ENCODE measurements at regions not wholly inside any gene's neighbourhood (a gene's known extent, or its start where the extent isn't known, plus 50 kb on each side); places are given as distances from the start of the nearest gene placed in this dataset.

DNA sequence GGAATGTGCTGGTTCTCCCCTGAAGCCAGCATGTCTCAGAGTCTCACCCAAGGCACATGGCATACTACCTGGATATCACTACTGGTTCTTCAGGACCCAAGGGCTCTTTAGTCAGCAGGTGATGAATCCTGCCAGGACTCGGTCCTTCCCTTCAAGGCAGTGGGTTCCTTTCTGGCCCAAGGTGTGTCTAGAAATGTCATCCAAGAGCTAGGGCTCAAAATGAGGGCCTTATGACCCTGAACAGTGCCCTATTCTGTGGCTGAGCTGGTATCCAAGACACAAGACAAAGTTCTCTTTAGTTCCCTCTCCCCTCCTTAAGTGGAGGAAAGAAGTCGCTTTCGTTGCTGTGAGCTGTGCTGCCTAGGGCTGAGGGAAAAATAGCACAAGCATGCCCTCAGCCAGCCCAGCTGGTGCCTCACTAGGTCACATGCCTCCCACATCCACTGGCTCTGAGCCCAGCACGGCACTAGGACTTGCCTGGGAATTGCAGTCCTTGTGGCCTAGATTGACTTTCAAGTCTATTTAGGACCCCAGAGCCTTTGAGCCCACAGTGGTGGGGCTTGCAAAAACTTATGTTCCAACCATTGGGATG is 106.0 kb downstream of the BMS1 start:
- TF ChIP-seq EZH2phosphoT487 (IDR thresholded peaks at IDR 0.05): no peak
- no peak for TF ChIP-seq EZH2 (IDR thresholded peaks at IDR 0.05)
- no peak for TF ChIP-seq CTCF (IDR thresholded peaks at IDR 0.05)
- Histone ChIP-seq H3K4me1 (no peaks in the 10 kb centered on the region), H3K4me2 (no peak overlapping the region), H3K4me3 (no peak overlapping the region), H3K9ac (no peak overlapping the region), H4K20me1 (ENCODE audit: low read depth) (no peaks in the 10 kb centered on the region), H3K36me3 (no peaks in the 10 kb centered on the region), H3F3A (ENCODE audit: low read depth) (no peaks in the 10 kb centered on the region), H3K27me3 (no peaks in the 10 kb centered on the region), H3K27ac (no peak overlapping the region), H3K79me2 (ENCODE audit: low read depth) (no peaks in the 10 kb centered on the region), H3K9me3 (ENCODE audit: low read depth) (no peaks in the 10 kb centered on the region), H2AFZ (replicated peaks) (no peak overlapping the region)
- DNase-seq (ENCODE audit: low spot score): no peak
- peaks cover 9% of the 10 kb centered on the region for H3K9me3 Mint-ChIP-seq
- H3K27ac Mint-ChIP-seq: no peak overlapping the region
- no peaks in the 10 kb centered on the region for H3K27me3 Mint-ChIP-seq (ENCODE audit: insufficient read depth, low read depth)
- no peaks in the 10 kb centered on the region for H3K4me1 Mint-ChIP-seq
- H3K36me3 Mint-ChIP-seq: no peaks in the 10 kb centered on the region
- no peak overlapping the region for H3K4me3 Mint-ChIP-seq

DNA sequence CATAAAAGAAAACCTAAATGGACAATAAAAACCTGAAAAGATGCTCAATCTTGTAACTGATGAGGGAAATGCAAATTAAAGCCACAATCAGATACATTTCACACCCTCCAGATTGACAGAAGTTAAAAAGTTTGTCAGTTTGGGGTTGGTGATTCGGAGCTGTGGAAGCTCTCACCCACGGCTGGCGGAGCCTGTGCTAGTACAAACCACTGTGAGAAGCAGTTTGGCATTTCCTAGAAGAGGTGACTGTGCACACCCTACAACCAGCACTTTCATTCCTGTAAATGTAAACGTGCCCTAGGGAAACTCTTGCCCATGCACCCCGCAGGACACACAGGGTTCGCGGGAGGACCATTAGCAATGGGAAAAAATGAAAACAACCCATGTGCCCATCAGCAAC is 114.1 kb downstream of the BMS1 start:
- H3F3A ChIP-seq (ENCODE audit: low read depth): no peaks in the 10 kb centered on the region
- no peaks in the 10 kb centered on the region for H3K4me1 ChIP-seq
- H3K36me3 ChIP-seq: no peaks in the 10 kb centered on the region
- no peak overlapping the region for H3K4me3 ChIP-seq
- no peak overlapping the region for H3K4me2 ChIP-seq
- no peaks in the 10 kb centered on the region for H3K9me3 ChIP-seq (ENCODE audit: low read depth)
- no peak overlapping the region for H3K27ac ChIP-seq
- no peak overlapping the region for H3K9ac ChIP-seq
- Mint-ChIP-seq H3K9me3 (peaks cover 38% of the 10 kb centered on the region), H3K27ac (no peak overlapping the region), H3K4me3 (no peak overlapping the region), H3K4me1 (no peaks in the 10 kb centered on the region), H3K36me3 (no peaks in the 10 kb centered on the region), H3K27me3 (ENCODE audit: insufficient read depth, low read depth) (no peaks in the 10 kb centered on the region)
- H2AFZ ChIP-seq (replicated peaks): no peak overlapping the region
- no peak for DNase-seq (ENCODE audit: low spot score)
- no peaks in the 10 kb centered on the region for H4K20me1 ChIP-seq (ENCODE audit: low read depth)
- no peaks in the 10 kb centered on the region for H3K27me3 ChIP-seq
- no peaks in the 10 kb centered on the region for H3K79me2 ChIP-seq (ENCODE audit: low read depth)
- TF ChIP-seq EZH2phosphoT487 (IDR thresholded peaks at IDR 0.05) (no peak), CTCF (IDR thresholded peaks at IDR 0.05) (no peak), EZH2 (IDR thresholded peaks at IDR 0.05) (no peak)

DNA sequence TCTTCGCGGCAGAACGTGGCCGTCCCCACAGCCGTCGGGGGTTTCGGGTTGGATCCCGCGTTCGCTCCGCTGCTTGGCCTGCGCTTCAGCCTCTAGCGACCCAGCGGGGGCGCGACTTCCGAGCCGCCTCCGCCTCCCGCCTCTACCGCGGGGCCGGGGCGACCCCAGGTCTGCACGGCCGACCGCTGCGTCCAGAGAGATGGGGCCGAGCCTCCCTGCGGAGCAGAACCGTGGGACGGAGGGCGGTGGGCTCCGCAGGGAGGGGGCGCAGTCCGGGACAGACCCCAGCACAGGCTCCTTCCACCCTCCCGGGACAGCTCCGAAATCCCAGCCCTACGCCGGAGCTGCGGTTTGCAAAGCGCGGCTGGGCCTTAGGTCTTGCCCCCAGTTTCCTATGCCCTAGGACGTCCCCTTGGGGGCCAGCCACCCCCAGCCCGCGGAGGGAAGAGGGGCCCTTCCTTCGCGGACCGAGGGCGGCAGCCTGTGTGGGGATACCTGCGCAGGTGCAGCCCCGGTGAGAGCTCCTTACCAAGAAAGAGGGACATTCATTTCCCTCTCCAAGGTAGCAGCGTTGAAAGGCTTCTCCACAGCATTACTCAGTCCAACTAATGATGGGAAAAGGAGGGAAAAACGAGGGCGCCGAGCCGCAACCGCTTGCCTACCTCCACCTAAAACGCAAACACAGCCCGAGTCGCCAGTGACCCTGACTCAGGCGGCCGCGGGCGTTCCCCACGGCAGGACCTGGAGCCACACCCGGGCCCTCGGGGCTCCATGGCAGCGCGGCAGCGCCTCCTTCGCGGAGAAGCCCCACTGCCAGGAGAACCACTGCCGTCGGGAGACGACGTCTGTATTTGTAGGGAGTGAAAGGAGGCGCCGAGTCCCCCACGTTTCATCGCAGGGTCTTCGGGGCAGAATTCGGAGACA is 115.7 kb downstream of the BMS1 start:
- Histone ChIP-seq H4K20me1 (ENCODE audit: low read depth) (no peaks in the 10 kb centered on the region), H3K9ac (no peak overlapping the region), H3K79me2 (ENCODE audit: low read depth) (no peaks in the 10 kb centered on the region), H3K36me3 (no peaks in the 10 kb centered on the region), H2AFZ (replicated peaks) (no peak overlapping the region), H3K4me2 (no peak overlapping the region), H3K27ac (no peak overlapping the region), H3K4me1 (no peaks in the 10 kb centered on the region), H3F3A (ENCODE audit: low read depth) (no peaks in the 10 kb centered on the region), H3K27me3 (no peaks in the 10 kb centered on the region), H3K9me3 (ENCODE audit: low read depth) (no peaks in the 10 kb centered on the region), H3K4me3 (no peak overlapping the region)
- Mint-ChIP-seq H3K36me3 (no peaks in the 10 kb centered on the region), H3K4me1 (no peaks in the 10 kb centered on the region), H3K27ac (no peak overlapping the region), H3K4me3 (no peak overlapping the region), H3K27me3 (ENCODE audit: insufficient read depth, low read depth) (no peaks in the 10 kb centered on the region), H3K9me3 (peaks cover 39% of the 10 kb centered on the region)
- no peak for DNase-seq (ENCODE audit: low spot score)
- TF ChIP-seq EZH2 (IDR thresholded peaks at IDR 0.05) (no peak), EZH2phosphoT487 (IDR thresholded peaks at IDR 0.05) (no peak), CTCF (IDR thresholded peaks at IDR 0.05) (no peak)
